NCI-H345 (cell line): ENCODE measurements at regions not wholly inside any gene's neighbourhood (a gene's known extent, or its start where the extent isn't known, plus 50 kb on each side); places are given as distances from the start of the nearest gene placed in this dataset.

Source experiments
- DNase-seq: peaks from one replicate; lab custom pipeline; 2025; lab: John Stamatoyannopoulos, UW

DNA sequence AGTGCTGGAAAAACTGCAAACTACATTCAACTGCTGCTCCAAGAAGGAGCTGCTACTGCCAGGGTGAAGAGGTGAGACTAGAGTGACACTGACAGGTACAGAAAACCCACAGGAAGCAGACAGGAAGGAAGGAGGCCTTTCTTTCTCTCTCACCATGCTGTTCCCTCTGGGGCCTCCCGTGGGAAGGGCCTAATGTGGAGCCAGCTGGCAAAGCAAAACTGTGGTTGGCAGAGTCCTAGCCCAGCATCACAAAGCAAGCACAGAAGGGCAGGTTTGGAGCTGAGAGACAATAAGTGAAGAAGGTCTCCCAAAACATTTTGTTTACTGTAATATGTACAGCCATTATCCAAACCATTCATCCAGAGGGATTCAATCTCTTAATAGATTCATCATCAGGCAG is 122.5 kb upstream of the MAX start:
- DNase-seq: peak; percentile 72

- peak; percentile 58 for DNase-seq
These were observed 123.2 kb upstream of the MAX start for GRCh38 chr14:65225299-65226159.

DNA sequence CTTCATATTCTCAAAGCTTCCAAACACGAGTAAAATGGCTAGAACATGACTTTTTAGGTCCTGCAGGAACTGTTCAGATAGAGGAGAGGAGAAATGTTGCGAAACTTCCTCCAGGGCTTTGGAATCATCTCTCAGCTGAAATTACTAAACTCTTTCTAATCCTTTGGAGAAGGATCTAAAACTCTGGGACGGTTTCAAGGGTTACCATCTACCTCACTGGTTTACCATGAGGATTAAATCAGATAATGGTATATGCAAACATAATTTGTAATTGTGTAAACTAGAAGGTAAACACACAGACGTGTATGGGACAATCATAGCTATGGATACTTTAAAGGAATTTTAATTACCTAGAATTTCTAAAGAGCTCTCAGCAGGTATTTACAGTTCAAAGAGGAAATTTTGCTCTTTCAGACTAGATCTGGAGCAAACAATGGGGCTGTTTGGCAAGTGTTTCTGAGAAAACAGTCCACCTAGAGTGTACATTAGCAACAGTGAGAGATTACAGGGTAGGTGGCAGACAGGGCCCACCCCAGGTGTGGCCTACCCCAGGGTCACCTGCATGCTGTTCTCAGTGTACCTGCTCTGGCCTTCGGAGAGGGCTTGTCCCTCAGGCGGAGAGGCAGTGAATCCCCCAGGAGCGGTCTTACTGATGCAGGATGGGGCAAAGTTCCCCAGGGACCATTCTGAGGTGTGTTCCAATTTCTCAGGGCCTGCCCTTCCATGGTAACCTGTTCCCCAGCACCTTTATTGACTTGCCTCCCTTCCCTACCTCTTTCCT is 124.7 kb upstream of the MAX start:
- DNase-seq: peak; percentile 11

DNA sequence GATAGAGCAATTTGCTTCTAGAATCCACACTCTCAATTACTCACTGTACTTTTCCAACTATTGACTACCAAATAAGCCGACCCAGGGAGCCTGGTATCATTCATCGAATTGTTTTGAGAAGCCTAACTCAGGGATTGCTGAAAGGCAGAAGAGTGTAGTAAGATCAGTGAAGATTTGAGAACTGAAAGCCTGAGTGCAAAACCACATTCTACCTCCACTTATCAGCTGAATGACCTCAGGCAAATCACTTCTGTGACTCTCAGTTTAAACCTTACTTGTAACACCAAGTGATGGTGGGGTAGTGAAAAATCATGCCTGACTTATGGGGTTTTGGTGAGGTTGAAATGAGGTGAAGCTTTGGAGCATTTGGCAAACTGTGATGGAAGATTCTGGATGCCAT is 126.1 kb upstream of the MAX start:
- no peak for DNase-seq

DNA sequence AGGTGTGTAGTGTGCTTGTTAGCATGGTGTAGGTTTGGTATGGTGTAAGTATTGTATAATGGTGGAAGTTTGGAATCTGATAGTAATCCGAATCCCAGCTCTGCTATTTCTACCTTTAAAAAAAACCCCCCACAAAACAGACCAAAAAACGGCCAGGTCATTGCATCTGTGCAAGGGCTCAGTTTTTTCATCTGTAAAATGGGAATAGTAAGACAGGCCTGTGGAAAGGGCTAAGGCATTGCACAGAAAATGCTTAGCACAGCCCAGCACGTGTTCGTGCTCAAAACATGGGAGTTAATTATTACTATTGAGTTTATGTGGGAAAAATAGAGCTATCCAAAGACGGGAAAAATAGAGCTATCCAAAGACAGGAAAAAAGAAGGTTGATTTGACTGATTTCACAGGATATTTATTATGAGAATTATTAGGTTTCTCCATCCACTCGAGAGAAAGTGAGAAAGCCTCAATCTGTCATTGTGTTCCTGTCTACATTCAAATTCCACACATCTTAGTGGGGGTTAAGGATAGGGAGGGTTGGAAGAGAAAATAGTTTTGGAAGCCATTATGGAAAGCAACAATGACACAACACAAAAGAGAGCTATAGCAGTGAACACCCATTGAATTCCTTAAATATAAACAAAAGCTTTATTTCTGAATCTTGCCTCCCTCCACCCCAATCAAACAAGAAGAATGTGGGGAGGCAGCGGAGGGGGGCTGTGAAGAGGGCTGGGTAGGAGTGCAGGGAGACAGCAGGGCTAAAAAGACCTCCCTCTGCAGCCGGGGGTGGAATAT is 126.8 kb upstream of the MAX start:
- no peak for DNase-seq

DNA sequence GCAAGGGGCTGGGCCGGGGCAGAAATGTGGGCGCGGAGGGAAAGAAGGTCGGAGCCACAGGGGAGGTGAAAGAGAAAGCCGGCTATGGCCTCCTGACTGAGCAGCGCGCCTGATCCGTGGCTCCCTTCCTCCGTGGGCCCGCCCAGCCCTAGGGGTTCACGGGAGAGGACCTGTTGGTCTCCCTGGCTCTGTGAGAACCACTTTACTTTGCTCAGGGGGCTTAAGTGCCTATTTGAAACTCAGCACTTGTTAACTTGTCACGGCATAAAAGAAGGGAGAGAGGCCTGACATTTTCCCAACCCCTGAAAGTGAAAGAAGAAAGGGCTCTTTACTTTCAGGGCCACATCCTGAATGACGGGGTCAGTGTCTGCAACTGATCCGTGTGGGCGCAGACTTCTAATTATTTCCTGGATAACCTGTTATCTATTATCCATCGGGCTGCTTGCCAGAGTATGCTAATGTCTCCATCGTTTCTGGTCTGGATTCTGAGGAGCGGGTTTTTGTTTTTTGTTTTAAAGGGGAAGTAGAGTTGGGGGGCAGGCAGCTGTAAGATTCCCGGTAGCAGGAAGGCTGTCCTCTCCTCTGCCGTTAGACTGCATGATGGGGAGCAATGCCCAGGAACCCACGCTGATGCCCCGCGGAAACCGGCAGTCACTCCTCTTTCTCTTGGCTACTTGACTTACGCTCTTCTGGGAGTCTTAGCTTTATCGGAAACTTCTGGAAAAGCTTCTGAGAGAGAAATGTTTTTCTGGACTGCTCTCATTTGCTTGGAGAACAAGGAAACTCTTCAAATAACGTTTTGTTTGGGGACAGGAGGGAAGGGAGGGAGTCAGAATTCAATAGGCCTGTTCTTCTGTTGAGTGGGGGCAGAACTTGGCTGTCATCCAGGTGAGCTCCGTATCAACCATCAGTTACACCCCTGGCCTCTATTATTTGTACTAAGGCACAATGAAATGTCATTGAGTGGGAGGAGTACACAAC is 127.7 kb upstream of the MAX start:
- peak; percentile 94 for DNase-seq

GRCh38 chr14:65231286-65231980 is 129.1 kb upstream of the MAX start:
- DNase-seq: peak; percentile 27

DNA sequence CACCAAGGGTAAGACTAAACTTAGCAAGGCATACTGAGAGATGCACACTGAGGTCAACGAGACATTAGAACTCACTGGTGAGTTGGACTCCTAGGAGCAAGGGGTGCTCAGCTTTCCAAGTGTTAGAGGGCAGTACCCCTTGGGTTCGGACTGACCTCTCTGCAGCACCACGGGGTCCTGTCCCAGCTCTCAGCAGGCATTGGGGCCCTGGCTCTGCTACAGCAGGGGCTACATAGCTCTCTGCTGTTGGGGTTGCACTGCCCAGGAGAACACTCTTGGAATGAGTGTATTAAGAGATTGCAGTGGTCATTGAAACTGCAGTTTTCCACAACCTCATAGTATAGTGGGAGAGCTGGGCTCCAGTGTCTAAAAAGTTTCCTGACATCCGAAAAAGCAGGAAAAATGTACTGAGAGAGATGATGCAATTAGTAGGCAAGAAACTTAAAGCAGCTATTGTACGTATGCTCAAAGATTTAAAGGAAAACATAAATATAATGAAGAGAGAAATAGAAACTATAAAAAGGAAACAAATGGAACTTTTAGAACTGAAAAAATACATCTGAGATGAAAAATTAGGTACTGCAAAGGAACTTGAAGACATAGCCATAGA is 132.5 kb upstream of the MAX start:
- no peak for DNase-seq

- DNase-seq: no peak
These were observed 134.9 kb upstream of the MAX start for GRCh38 chr14:65237023-65237814.

GRCh38 chr14:65237941-65238340 is 135.6 kb upstream of the MAX start:
- no peak for DNase-seq

DNA sequence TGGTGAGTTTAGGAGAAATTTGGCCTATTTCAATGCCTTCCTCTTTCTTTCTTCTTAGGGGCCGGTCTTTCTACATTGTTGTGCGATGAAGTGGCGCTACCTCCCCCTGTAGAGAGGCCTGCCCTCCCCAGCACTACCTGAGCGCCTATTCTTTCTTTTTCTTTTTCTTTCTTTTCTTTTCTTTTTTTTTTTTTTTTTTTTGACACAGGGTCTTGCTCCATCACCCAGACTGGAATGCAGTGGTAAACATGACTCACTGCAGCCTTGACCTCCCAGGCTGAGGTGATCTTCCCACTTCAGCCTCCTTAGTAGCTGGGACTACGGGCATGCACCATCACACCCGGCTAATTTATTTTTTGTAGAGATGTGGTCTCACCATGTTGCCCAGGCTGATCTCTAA is 136.1 kb upstream of the MAX start:
- DNase-seq: no peak

GRCh38 chr14:65239143-65239937 is 137.0 kb upstream of the MAX start:
- no peak for DNase-seq

DNA sequence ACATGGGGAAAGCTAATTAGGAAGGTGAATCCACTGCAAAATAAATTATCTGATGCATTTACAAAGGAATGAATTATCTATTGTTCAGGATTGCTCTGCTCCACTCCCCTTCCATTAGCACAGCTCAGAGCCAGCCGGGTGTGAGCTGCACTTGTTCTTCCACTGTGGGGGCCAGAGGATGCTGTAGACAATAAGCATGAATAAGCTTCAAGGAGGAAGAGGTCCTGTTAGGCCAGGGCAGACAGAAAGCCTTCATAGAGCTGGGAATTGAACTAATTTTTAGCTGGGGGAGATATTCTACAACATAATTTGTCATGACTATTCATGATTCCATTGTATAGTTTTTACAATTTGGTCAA is 137.6 kb upstream of the MAX start:
- no peak for DNase-seq

GRCh38 chr14:65241125-65241752 is 138.9 kb upstream of the MAX start:
- DNase-seq: no peak

GRCh38 chr14:65242732-65243134 is 140.4 kb upstream of the MAX start:
- no peak for DNase-seq

- DNase-seq: no peak
These were observed 141.6 kb upstream of the MAX start for GRCh38 chr14:65243766-65244442.

DNA sequence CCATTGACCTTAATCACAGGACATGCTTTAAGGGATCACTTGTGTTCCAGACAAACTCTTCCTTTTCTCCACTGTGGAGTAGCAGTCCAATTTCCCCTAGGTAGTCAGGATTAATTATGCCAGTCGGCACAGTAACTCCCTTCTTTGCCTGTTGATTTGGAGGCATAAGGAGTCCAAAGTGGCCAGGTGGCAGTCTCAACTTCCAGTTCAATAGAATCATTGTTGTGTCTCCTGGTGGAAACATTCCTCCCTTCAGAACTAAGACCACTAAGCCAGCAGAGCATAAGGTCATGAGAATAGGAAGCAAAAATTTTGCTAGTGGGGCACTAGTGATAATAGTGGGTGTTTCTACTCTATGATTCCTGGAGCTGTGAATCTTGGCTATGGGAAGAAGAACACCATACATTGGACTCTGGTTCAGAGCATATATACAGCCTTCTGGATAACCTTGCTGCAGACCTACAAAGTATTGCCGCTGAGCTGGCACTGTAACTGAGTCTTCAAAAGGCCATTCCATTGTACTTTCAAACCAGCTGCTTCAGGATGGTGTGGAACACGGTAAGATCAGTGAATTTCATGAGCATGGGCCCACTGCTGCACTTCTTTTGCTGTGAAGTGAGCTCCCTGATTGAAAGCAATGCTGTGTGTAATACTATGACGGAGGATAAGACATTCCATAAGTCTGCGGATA is 147.3 kb upstream of the MAX start:
- DNase-seq: no peak
